K562 (cell line): ENCODE measurements at regions not wholly inside any gene's neighbourhood (a gene's known extent, or its start where the extent isn't known, plus 50 kb on each side); places are given as distances from the start of the nearest gene placed in this dataset.
"Not testable (repeated sequence)": the region's sequence is repeated elsewhere in the genome, so short reads cannot be mapped to it uniquely, and the experiment has no call there.

ENCODE experiments used
- ARID1B ChIP-seq: fragments of 450-650 bp; IDR thresholded peaks from 2 replicates; pipeline ENCODE4 v1.6.1; 2016; ENCODE audit warnings: antibody characterized with exemption, mild to moderate bottlenecking, inconsistent platforms
- CBFA2T3 ChIP-seq: fragments of 450-650 bp; IDR thresholded peaks from 2 replicates; pipeline ENCODE4 v1.6.1; 2017
- CC2D1A ChIP-seq: fragments of 450-650 bp; IDR thresholded peaks from 2 replicates; pipeline ENCODE4 v1.6.1; 2017; ENCODE audit warnings: mild to moderate bottlenecking
- DIDO1 ChIP-seq: fragments of 450-650 bp; IDR thresholded peaks from 2 replicates; pipeline ENCODE4 v1.6.1; 2016; ENCODE audit warnings: low read depth, missing biosample characterization, missing genetic modification characterization
- DMBX1 ChIP-seq: fragments of 250-450 bp; sonication (Bioruptor Pico); IDR thresholded peaks from 2 replicates; pipeline ENCODE4 v1.8.0; 2022; ENCODE audit warnings: inconsistent platforms, mild to moderate bottlenecking, moderate library complexity, borderline replicate concordance
- DPF2 ChIP-seq: fragments of 450-650 bp; IDR thresholded peaks from 2 replicates; pipeline ENCODE4 v1.6.1; 2016
- ELF4 ChIP-seq: fragments of 450-650 bp; formaldehyde crosslinking; IDR thresholded peaks from 2 replicates; pipeline ENCODE4 v1.4.0; 2022; ENCODE audit warnings: missing genetic modification characterization
- FOXM1 ChIP-seq, 2 experiments: fragments of 450-650 bp in 1 of 2; sonication (generic) in 1 of 2; formaldehyde crosslinking in 1 of 2; IDR thresholded peaks; 2 replicates each; pipeline versions ENCODE4 v1.6.1 to v1.9.0; 2017 to 2022; ENCODE audit warnings: low read depth in 2 of 2, mild to moderate bottlenecking in 2 of 2, missing genetic modification reagents in 1 of 2, moderate library complexity in 1 of 2
- GATAD2A ChIP-seq: fragments of 450-650 bp; IDR thresholded peaks from 2 replicates; pipeline ENCODE4 v1.6.1; 2017
- HDAC1 ChIP-seq, 2 experiments: fragments of 450-650 bp; IDR thresholded peaks; 2 replicates each; pipeline ENCODE4 v1.6.1; 2016 to 2017; ENCODE audit warnings: inconsistent platforms in 1 of 2, mild to moderate bottlenecking in 1 of 2, moderate library complexity in 1 of 2
- HDAC3 ChIP-seq: fragments of 450-650 bp; IDR thresholded peaks from 2 replicates; pipeline ENCODE4 v1.6.1; 2018; ENCODE audit warnings: borderline replicate concordance, mild to moderate bottlenecking, moderate library complexity; ENCODE audit not compliant: partially characterized antibody
- HLTF ChIP-seq: fragments of 450-650 bp; IDR thresholded peaks from 2 replicates; pipeline ENCODE4 v1.6.1; 2016
- KDM1A ChIP-seq, 2 experiments: fragments of 450-650 bp; IDR thresholded peaks; 2 replicates each; pipeline ENCODE4 v1.6.1; 2016; ENCODE audit warnings: mild to moderate bottlenecking in 2 of 2
- KHSRP ChIP-seq: fragments of 450-650 bp; IDR thresholded peaks from 2 replicates; pipeline ENCODE4 v1.6.1; 2017
- KLF16 ChIP-seq: IDR thresholded peaks from 2 replicates; pipeline ENCODE4 v1.6.1; 2016; ENCODE audit warnings: antibody characterized with exemption
- MEF2D ChIP-seq: conservative IDR thresholded peaks from 2 replicates; pipeline ENCODE4 v1.6.1; 2016; ENCODE audit warnings: low read depth, missing genetic modification characterization, missing compliant biosample characterization
- MTA1 ChIP-seq: fragments of 450-650 bp; IDR thresholded peaks from 2 replicates; pipeline ENCODE4 v1.6.1; 2017; ENCODE audit warnings: borderline replicate concordance
- NCOA1 ChIP-seq: fragments of 450-650 bp; IDR thresholded peaks from 2 replicates; pipeline ENCODE4 v1.6.1; 2016; ENCODE audit warnings: low read depth
- NCOA2 ChIP-seq, 2 experiments: fragments of 450-650 bp; IDR thresholded peaks; 2 replicates each; pipeline ENCODE4 v1.6.1; 2018; ENCODE audit warnings: mild to moderate bottlenecking in 2 of 2, moderate library complexity in 1 of 2; ENCODE audit not compliant: partially characterized antibody in 2 of 2
- NCOR1 ChIP-seq: fragments of 450-650 bp; IDR thresholded peaks from 2 replicates; pipeline ENCODE4 v1.6.1; 2016; ENCODE audit warnings: mild to moderate bottlenecking, moderate library complexity
- NFIC ChIP-seq: fragments of 450-650 bp; IDR thresholded peaks from 2 replicates; pipeline ENCODE4 v1.6.1; 2017; ENCODE audit warnings: mild to moderate bottlenecking, inconsistent platforms
- NR2C1 ChIP-seq, 2 experiments: fragments of 450-650 bp; IDR thresholded peaks; 2 replicates each; pipeline ENCODE4 v1.6.1; 2017; ENCODE audit warnings: mild to moderate bottlenecking in 2 of 2, antibody characterized with exemption in 1 of 2, inconsistent platforms in 1 of 2, missing compliant biosample characterization in 1 of 2, missing genetic modification characterization in 1 of 2
- OTX1 ChIP-seq: fragments of 450-650 bp; formaldehyde crosslinking; IDR thresholded peaks from 2 replicates; pipeline ENCODE4 v1.4.0; 2022; ENCODE audit warnings: mild to moderate bottlenecking
- SMARCA4 ChIP-seq: fragments of 450-650 bp; IDR thresholded peaks from 2 replicates; pipeline ENCODE4 v1.6.1; 2016
- TAL1 ChIP-seq: fragments of 450-650 bp; IDR thresholded peaks from 2 replicates; pipeline ENCODE4 v1.6.1; 2016; ENCODE audit warnings: mild to moderate bottlenecking
- TCF3 ChIP-seq: sonication (generic); formaldehyde crosslinking; IDR thresholded peaks from 2 replicates; pipeline ENCODE4 v1.4.0; 2020; ENCODE audit warnings: mild to moderate bottlenecking, missing genetic modification reagents
- TEAD4 ChIP-seq, 2 experiments: sonication (generic) in 1 of 2; formaldehyde crosslinking in 1 of 2; IDR thresholded peaks; 2 replicates each; pipeline versions ENCODE4 v1.6.1 to v1.8.0; 2012 to 2022; ENCODE audit warnings: borderline replicate concordance in 1 of 2, inconsistent platforms in 1 of 2, low read length in 1 of 2, mild to moderate bottlenecking in 1 of 2, missing genetic modification reagents in 1 of 2
- ZBTB2 ChIP-seq: fragments of 450-650 bp; IDR thresholded peaks from 2 replicates; pipeline ENCODE4 v1.6.1; 2016; ENCODE audit warnings: antibody characterized with exemption
- ZFP1 ChIP-seq: fragments of 450-650 bp; formaldehyde crosslinking; IDR thresholded peaks from 2 replicates; pipeline ENCODE4 v1.4.0; 2020; ENCODE audit warnings: mild to moderate bottlenecking, mixed read lengths
- ZNF311 ChIP-seq: fragments of 250-450 bp; sonication (Bioruptor Pico); IDR thresholded peaks from 2 replicates; pipeline ENCODE4 v1.4.0; 2020; ENCODE audit warnings: mild to moderate bottlenecking, moderate library complexity

DNA sequence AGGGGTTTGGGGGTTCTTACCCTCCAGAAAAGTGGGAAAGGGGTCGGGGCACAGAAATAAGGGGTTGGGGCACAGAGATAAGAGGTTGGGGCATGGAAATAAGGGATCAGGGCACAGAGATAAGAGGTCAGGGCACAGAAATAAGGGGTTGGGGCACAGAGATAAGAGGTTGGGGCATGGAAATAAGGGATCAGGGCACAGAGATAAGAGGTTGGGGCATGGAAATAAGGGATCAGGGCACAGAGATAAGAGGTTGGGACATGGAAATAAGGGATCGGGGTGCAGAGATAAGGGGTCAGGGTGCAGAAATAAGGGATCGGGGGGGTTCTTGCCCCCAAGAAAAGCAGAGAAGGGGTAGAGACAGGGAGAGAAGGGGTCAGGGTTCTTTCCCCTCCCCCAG lies 69.2 kb downstream of the RAP2B start (continued):
- TF ChIP-seq TEAD4 (IDR thresholded peaks at IDR 0.05; ENCODE audit: low read length) = peak; percentile 57
- TF ChIP-seq TEAD4 (CRISPR knock-in tag; IDR thresholded peaks at IDR 0.05; ENCODE audit: borderline replicate concordance); FOXM1 (CRISPR knock-in tag; IDR thresholded peaks at IDR 0.05; ENCODE audit: low read depth): not testable (repeated sequence)
- peak; percentile 63; the same call in 1 of the 2 replicates for TF ChIP-seq GATAD2A
- TF ChIP-seq DPF2 = peak; percentile 81
- TF ChIP-seq NCOA2 (IDR thresholded peaks at IDR 0.05; ENCODE audit: partially characterized antibody in 2 of 2) = peak in 1 of 2 experiments; percentile 69
- peak; percentile 96 for TF ChIP-seq CBFA2T3
- 0 out of 4 replicates have a peak, but pooled peaks of 1 of the 2 experiments have one; percentile 9 for TF ChIP-seq KDM1A (IDR thresholded peaks at IDR 0.05)
- peak; percentile 55; the same call in 1 of the 2 replicates for TF ChIP-seq KLF16
- TF ChIP-seq HDAC3 = peak; percentile 38
- peak; percentile 95 for TF ChIP-seq ARID1B
- TF ChIP-seq TCF3 = peak; percentile 66
- TF ChIP-seq ZFP1 (CRISPR knock-in tag) = 0 out of 2 replicates have a peak, but pooled peaks have one; percentile 49
- TF ChIP-seq DIDO1 (tag) = 0 out of 2 replicates have a peak, but pooled peaks have one; percentile 18
- TF ChIP-seq TAL1 = peak; percentile 96
- TF ChIP-seq HDAC1 (IDR thresholded peaks at IDR 0.05) = peak in 1 of 2 experiments; percentile 49; a peak in 2 of 4 replicates
- peak; percentile 68; the same call in 1 of the 2 replicates for TF ChIP-seq ZBTB2
- peak; percentile 93 for TF ChIP-seq NCOR1
- TF ChIP-seq NCOA1 = peak; percentile 63
- TF ChIP-seq OTX1 (CRISPR knock-in tag) = peak; percentile 91
- TF ChIP-seq CC2D1A = peak; percentile 97
- TF ChIP-seq NFIC = peak; percentile 75
- peak; percentile 78 for TF ChIP-seq NR2C1 (IDR thresholded peaks at IDR 0.05)
- TF ChIP-seq NR2C1 (tag; IDR thresholded peaks at IDR 0.05) = peak; percentile 85
- TF ChIP-seq DMBX1 (CRISPR knock-in tag) = 0 out of 2 replicates have a peak, but pooled peaks have one; percentile 40
- peak; percentile 78; the same call in 1 of the 2 replicates for TF ChIP-seq MTA1
- TF ChIP-seq FOXM1 (IDR thresholded peaks at IDR 0.05; ENCODE audit: low read depth) = peak; percentile 82
- 0 out of 2 replicates have a peak, but pooled peaks have one; percentile 46 for TF ChIP-seq ZNF311
- TF ChIP-seq HLTF = peak; percentile 61; the same call in 1 of the 2 replicates
- peak; percentile 98 for TF ChIP-seq ELF4
- peak; percentile 85 for TF ChIP-seq SMARCA4
- TF ChIP-seq MEF2D (tag) = 0 out of 2 replicates have a peak, but pooled peaks have one; percentile 36
- peak; percentile 57; the same call in 1 of the 2 replicates for TF ChIP-seq KHSRP
